GM23338 (cell line): ENCODE measurements at regions not wholly inside any gene's neighbourhood (a gene's known extent, or its start where the extent isn't known, plus 50 kb on each side); places are given as distances from the start of the nearest gene placed in this dataset.

Experiments used
- CREB1 ChIP-seq: fragments of 250-450 bp; sonication (Bioruptor Pico); IDR thresholded peaks from 2 replicates; pipeline ENCODE4 v1.5.0; 2020; ENCODE audit warnings: low read depth, mild to moderate bottlenecking, moderate library complexity
- EZH2phosphoT487 ChIP-seq: fragments of 200-600 bp; sonication (generic); IDR thresholded peaks from one replicate; pipeline ENCODE4 v1.8.1; 2018; ENCODE audit warnings: antibody characterized with exemption; ENCODE audit not compliant: unreplicated experiment
- JUNB ChIP-seq: IDR thresholded peaks from one replicate; pipeline ENCODE4 v1.6.1; 2016; ENCODE audit warnings: antibody characterized with exemption; ENCODE audit not compliant: unreplicated experiment
- NANOG ChIP-seq: IDR thresholded peaks from 2 replicates; pipeline ENCODE4 v1.6.1; 2016; ENCODE audit warnings: antibody characterized with exemption, borderline replicate concordance
- POLR2AphosphoS5 ChIP-seq: IDR thresholded peaks from 2 replicates; pipeline ENCODE4 v1.6.1; 2016; ENCODE audit warnings: antibody characterized with exemption, low read depth
- TF ChIP-seq, protein P1 (sequence below), 2 experiments: fragments of 200-600 bp in 1 of 2; sonication (generic) in 1 of 2; conservative IDR thresholded peaks; 2 replicates each; pipeline versions ENCODE4 v1.5.1 to v1.6.1; 2016 to 2017; ENCODE audit warnings: antibody characterized with exemption in 2 of 2, low read depth in 2 of 2, mild to moderate bottlenecking in 2 of 2, moderate library complexity in 1 of 2

DNA sequence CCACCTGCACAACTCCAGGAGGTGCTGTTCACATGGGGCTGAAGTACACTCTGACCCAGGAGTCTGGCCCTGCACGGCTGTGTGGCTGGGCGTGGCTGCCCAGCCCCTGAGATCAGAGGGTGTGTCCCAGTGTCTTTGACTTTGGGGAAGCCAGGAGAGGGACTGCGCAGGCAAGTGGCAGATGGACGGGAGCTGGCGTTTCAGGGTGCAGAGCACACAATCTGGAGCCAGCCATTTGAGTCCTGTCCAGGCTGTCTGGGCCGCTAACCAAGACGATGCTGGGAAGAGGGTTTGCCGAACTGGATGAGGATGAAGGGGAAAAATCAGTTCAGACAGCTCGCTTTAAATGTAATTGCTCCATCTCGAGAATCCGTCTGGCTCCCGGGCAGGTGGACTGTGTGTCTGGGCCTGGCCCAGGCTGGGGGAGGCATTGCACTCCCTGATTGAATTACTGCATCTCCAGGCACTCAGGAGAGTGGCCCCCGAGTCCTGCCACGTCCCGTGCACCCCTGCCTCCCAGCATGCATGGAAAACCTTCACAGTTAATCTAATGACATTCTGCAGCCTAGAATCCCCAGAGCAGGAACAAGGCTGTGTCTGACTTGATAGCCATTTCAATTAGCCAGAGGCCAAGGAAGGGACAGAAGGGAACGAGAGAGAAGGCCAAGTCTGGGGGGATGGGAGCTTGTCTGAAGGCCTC is 120.8 kb upstream of the NANOS1 start:
- TF ChIP-seq, protein P1, sequence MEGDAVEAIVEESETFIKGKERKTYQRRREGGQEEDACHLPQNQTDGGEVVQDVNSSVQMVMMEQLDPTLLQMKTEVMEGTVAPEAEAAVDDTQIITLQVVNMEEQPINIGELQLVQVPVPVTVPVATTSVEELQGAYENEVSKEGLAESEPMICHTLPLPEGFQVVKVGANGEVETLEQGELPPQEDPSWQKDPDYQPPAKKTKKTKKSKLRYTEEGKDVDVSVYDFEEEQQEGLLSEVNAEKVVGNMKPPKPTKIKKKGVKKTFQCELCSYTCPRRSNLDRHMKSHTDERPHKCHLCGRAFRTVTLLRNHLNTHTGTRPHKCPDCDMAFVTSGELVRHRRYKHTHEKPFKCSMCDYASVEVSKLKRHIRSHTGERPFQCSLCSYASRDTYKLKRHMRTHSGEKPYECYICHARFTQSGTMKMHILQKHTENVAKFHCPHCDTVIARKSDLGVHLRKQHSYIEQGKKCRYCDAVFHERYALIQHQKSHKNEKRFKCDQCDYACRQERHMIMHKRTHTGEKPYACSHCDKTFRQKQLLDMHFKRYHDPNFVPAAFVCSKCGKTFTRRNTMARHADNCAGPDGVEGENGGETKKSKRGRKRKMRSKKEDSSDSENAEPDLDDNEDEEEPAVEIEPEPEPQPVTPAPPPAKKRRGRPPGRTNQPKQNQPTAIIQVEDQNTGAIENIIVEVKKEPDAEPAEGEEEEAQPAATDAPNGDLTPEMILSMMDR (conservative IDR thresholded peaks at IDR 0.05; ENCODE audit: low read depth in 2 of 2): no peak
- TF ChIP-seq EZH2phosphoT487 (no peak), CREB1 (CRISPR knock-in tag) (no peak), POLR2AphosphoS5 (no peak), JUNB (no peak), NANOG (no peak)
